NCI-H2196 (cell line): ENCODE measurements at regions not wholly inside any gene's neighbourhood (a gene's known extent, or its start where the extent isn't known, plus 50 kb on each side); places are given as distances from the start of the nearest gene placed in this dataset.
"Not testable (repeated sequence)": the region's sequence is repeated elsewhere in the genome, so short reads cannot be mapped to it uniquely, and the experiment has no call there.

Experiments used
- DNase-seq: peaks from one replicate; lab custom pipeline; 2025; ENCODE audit not compliant: unreplicated experiment; lab: John Stamatoyannopoulos, UW

DNA sequence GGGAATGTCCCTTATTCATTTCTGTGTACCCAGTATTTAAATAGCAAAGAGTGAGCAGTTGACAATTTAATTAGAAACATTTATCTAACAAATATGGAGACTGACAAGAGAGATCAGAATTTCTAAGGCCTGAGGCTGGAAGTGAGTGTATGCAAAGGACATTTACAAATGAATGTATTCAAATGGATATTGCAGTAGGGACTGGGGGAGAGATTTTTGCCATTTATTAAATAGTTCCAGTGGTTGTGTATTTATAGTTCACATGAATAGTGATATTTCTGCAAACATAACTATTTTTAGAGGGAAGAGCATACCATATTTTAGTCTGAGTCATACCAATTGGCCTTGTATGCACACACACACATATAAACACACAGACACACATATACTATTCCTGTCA is 592.4 kb downstream of the GLUD2 start:
- DNase-seq: no peak

DNA sequence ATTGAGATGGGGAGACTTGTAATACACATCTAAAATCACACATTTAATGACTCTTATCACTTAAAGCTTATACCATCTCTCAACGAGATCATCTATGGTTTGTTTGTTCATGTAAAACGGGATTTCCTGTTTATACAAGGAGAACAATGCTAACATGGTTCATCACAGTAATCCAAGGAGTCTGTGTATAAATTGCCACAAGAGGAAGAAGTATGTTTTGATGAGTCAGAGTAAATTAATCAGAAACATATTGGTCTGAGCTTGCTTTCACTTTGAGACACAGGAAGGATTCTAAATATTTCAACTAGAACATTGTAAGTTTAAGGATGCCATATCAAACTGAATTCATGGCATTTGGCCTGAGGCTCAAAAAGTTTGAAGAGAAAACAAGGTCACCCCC is 594.1 kb downstream of the GLUD2 start:
- DNase-seq: no peak

DNA sequence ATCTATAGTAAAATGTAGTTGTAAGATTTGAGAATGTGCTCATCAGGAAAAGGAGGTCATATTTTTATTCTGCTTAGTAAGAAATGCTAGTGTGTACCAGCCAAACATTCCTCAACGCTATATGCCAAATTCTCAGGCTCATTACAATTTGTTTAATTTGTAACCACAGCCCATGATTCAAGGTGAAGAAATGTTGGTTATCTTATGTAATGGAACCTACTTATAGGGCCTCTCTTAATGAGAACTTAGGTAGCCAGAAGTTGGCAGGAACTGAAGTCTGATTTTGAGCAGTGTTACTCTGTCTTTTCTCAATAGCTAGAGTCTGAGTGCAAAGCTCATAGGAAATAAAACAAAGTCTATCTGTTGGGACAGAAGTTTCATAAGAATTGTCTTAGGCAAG is 595.0 kb downstream of the GLUD2 start:
- no peak for DNase-seq

- no peak for DNase-seq
Measured at GRCh38 chrX:121649417-121649816, 602.0 kb downstream of the GLUD2 start.

- DNase-seq: no peak
Measured at GRCh38 chrX:121655276-121655675, 607.9 kb downstream of the GLUD2 start.

- no peak for DNase-seq
Measured at GRCh38 chrX:121666171-121666570, 618.8 kb downstream of the GLUD2 start.

DNA sequence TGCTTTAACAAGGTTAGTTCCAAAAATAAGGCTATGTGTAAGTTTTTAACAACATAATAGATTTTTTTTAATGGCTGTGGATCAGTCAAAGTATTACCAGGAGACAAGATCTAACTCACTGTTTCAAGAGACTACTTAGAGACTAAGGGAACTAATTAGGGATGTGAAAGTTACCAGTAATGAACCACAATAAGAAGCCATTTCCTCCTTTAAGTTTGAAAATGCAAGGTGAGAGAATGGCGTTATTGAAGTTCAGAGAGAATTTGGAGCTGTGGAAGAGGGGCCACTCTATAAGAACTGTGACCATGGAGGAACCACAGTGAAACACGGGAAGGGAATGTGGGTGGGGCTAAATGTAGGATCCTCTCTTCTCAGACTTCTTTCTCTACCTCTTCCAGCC is 624.2 kb downstream of the GLUD2 start:
- no peak for DNase-seq

GRCh38 chrX:121709236-121709635 is 661.8 kb downstream of the GLUD2 start:
- not testable (repeated sequence) for DNase-seq

- no peak for DNase-seq
Measured at GRCh38 chrX:121733514-121733913, 686.1 kb downstream of the GLUD2 start.

DNA sequence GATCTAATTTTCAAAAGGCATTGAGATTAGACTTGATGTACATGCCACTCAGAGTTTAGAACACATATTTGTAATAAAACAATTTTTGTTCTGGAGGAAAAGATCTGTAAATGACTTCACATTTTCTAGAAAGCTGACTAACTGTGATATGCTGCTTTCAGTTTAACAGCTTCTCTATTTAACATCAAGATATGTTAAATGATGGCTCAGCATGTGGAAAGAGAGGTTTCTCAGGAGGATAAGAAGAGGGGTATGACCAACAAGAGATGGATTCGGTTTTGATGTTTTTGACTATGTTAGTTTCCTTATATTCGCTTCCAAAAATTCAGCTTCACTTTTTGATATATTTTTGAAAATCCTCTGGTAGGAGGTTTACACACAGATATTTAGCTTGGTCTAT is 698.7 kb downstream of the GLUD2 start:
- no peak for DNase-seq

DNA sequence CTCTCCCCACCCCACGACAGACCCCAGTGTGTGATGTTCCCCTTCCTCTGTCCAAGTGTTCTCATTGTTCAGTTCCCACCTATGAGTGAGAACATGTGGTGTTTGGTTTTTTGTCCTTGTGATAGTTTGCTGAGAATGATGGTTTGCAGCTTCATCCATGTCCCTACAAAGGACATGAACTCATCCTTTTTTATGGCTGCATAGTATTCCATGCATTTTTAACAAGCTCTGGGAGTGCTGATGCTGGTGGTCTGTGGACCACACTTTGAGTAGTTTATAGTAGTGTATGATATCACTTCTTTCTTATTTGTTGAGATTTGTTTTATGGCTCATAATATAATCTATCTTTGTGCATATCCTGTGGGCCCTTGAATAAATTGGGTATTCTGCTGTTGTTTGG is 706.2 kb downstream of the GLUD2 start:
- DNase-seq: not testable (repeated sequence)

- DNase-seq: no peak
Measured at GRCh38 chrX:121754301-121754700, 706.9 kb downstream of the GLUD2 start.

DNA sequence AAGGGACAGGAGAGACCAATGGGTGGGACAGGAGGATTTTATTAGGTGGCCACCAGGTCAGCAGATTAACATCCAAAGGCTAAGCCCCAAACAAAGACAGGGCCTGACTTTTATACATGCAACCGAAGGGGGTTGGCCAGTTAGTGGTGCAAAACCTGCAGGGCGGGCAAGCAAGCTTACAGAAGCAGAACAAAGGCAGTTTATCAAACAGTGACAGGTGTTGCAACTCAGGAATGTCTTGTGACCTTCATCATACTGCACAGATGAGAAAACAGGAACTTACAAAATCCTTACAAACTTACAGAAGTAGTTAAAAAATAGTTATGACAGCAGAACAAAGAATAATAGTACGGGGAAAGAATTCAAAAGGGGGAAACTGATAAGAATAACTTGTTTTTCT is 708.1 kb downstream of the GLUD2 start:
- DNase-seq: no peak

DNA sequence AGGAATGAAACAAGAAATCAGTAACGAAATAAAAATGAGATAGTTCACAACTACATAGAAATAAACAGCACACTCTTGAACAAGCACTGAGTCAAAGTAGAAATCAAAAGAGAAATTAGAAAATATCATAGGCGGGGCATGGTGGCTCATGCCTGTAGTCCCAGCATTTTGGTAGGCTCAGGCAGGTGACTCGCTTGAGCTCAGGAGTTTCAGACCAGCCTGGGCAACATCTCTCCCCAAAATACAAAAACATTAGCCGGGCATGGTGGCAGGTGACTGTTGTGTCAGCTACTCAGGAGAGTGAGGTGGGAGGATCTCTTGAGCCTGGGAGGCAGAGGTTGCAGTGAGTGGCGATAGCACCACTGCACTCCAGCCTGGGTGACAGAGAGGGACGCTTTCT is 714.4 kb downstream of the GLUD2 start:
- DNase-seq: no peak

DNA sequence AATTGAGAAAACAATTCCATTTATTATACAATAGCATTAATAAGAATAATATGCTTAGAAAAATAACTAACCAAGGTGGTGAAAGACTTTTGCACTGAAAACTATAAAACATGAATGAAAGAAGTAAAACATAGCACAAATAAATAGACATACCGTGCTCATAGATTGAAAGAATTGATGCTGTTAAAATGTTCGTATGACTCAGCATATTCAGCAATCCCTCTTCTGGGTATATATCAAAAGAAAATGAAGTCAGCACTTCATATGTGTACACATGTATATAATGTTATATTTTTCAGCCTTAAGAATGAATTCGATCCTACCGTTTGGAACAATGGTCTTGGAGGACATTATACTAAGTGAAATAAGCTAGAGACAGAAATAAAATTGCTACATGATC is 716.3 kb downstream of the GLUD2 start:
- DNase-seq: no peak

DNA sequence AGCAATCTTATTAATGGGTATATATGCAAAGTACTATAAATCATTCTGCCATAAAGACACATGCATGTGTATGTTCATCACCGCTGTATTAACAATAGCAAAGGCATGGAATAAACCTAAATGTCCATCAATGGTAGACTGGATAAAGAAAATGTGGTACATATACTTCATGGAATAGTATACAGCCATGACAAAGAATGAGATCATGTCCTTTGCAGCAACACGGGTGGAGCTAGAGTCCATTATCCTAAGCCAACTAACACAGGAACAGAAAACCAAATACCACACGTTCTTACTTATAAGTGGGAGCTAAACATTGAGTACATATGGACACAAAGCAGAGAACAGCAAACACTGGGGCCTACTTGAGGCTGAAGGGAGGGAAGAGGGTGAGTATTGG is 720.8 kb downstream of the GLUD2 start:
- not testable (repeated sequence) for DNase-seq

- DNase-seq: no peak
Measured at GRCh38 chrX:121781991-121782390, 734.6 kb downstream of the GLUD2 start.

GRCh38 chrX:121782544-121782943 is 735.1 kb downstream of the GLUD2 start:
- DNase-seq: no peak

- DNase-seq: no peak
Measured at GRCh38 chrX:121782976-121783375, 735.6 kb downstream of the GLUD2 start.

DNA sequence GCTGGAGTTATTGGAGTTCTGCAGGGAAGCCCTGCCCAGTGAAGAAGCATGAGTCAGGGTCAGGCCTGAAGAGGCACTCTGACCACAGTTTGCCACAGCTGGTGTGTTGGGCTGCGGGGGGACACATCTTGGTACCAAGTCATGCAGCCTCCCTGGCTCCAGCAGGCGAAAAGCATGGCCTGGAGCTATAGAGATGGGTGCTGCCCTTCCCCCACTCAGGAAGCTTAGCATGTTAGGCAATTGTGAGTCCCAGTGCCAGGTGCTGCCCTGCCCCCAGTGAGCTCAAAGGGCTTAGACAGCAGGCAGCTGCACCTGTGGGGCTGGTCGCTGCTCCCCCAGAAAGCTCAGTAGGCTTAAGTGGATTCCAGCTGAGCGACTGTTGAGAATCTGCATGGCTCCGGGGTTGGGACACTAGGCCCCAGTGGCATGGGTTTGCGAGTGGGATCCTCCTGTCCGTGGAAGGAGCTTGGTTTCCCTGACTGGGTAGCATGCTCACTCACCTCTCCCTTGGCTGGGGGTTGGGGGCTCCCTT is 755.5 kb downstream of the GLUD2 start:
- no peak for DNase-seq

DNA sequence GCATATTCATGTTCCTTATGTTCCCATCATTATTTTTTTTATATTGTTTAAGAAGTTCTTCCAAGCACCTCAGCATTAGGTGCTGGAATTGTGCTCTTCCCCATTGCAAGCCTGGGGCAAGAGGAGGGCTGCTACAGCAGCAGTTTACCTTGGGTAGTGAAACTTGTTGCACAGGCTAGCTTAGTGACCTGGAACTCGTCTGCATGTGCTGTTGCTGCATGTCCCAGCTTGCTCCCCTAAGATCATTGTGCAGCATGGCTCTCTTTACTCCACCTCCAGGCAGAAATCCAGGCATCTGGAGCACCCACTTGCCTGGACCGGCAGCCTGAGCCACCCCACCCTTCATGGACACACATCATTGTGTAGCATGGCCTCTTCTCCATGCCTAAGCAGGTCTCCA is 776.0 kb downstream of the GLUD2 start:
- DNase-seq: no peak

- DNase-seq: no peak
Measured at GRCh38 chrX:121831601-121832000, 784.2 kb downstream of the GLUD2 start.

GRCh38 chrX:121832446-121832845 is 785.0 kb downstream of the GLUD2 start:
- DNase-seq: no peak

GRCh38 chrX:121836000-121836399 is 788.6 kb downstream of the GLUD2 start:
- DNase-seq: no peak
